ENCODE measurements at regions not wholly inside any gene's neighbourhood (a gene's known extent, or its start where the extent isn't known, plus 50 kb on each side); places are given as distances from the start of the nearest gene placed in this dataset.

GRCh38 chr7:56483861-56484550 is 367.8 kb upstream of the NUPR2 start:
- no peak for TF ChIP-seq CTCF (IDR thresholded peaks at IDR 0.05)
- no peak for TF ChIP-seq POLR2A (IDR thresholded peaks at IDR 0.05)
